ENCODE measurements at regions not wholly inside any gene's neighbourhood (a gene's known extent, or its start where the extent isn't known, plus 50 kb on each side); places are given as distances from the start of the nearest gene placed in this dataset.

- peaks cover 2 to 18% (median 9%) of the 10 kb centered on the region in 7 donors for H3K9me3 Mint-ChIP-seq
- ATAC-seq (ENCODE audit: low read depth in 2 of 2) (no peak), DNase-seq (no peak)
- H3K27me3 Mint-ChIP-seq = no peaks in the 10 kb centered on the region
- H3K27ac Mint-ChIP-seq = peak overlapping the region in 1 of 6 donors; percentile 5
- H3K36me3 Mint-ChIP-seq = peaks cover 5 to 8% of the 10 kb centered on the region in 2 donors
- no peak overlapping the region for H3K4me3 Mint-ChIP-seq
- no peaks in the 10 kb centered on the region for H3K4me1 Mint-ChIP-seq
These were observed 151.1 kb downstream of the TMEM26 start for GRCh38 chr10:61302124-61302523.

DNA sequence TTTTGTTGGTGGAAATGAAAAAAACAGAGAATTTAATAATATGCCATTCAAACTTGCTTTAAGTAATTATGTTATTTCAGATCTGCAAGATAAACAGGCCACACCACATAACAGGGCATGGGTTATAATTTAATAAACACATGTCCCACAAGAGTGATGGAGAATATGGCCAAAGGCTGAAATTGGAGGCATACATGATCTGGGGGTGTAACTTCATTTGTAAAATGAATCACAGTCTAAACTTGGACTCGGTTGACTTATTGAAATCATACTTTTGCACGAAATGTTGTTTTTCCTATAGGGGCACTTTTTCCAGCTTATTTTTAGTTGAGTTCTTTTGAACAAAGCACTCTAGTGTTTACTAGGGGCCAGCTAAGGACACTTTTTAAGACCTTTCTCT lies 151.6 kb downstream of the TMEM26 start:
- Mint-ChIP-seq H3K4me1 (no peaks in the 10 kb centered on the region), H3K27ac (no peak overlapping the region), H3K4me3 (no peak overlapping the region), H3K9me3 (peaks cover 2 to 18% (median 9%) of the 10 kb centered on the region in 7 donors), H3K36me3 (peaks cover 5 to 8% of the 10 kb centered on the region in 2 donors), H3K27me3 (no peaks in the 10 kb centered on the region)
- DNase-seq (no peak), ATAC-seq (ENCODE audit: low read depth in 2 of 2) (no peak)

DNA sequence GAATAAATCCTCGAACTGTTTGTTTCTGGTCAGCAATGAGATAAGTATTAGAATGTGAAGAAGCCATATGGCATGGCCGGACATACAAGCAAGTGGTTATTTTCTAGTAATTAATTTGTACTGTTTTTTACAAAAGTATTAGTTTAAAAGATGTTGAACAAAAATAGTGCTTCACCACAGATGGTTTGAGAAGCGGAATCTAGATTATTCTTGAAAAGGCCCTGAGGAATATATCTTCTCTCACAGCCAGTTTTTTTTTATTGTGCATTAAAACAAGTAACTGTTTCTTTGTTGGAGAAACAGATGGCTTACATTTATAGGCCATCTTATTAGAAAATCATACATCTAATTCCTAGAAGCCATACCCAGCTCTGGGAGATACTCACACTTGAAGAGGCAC lies 153.3 kb downstream of the TMEM26 start:
- Mint-ChIP-seq H3K27me3 (no peaks in the 10 kb centered on the region), H3K4me3 (no peak overlapping the region), H3K36me3 (peaks cover 5 to 8% of the 10 kb centered on the region in 2 donors), H3K27ac (no peak overlapping the region), H3K4me1 (no peaks in the 10 kb centered on the region), H3K9me3 (peaks cover 2 to 18% (median 9%) of the 10 kb centered on the region in 7 donors)
- DNase-seq = no peak
- no peak for ATAC-seq (ENCODE audit: low read depth in 2 of 2)

- Mint-ChIP-seq H3K27ac (no peak overlapping the region), H3K36me3 (peaks cover 5 to 8% of the 10 kb centered on the region in 2 donors), H3K9me3 (peaks cover 2 to 18% (median 9%) of the 10 kb centered on the region in 7 donors), H3K4me1 (no peaks in the 10 kb centered on the region), H3K4me3 (no peak overlapping the region), H3K27me3 (no peaks in the 10 kb centered on the region)
- no peak for DNase-seq
- ATAC-seq (ENCODE audit: low read depth in 2 of 2) = no peak
These were observed 154.0 kb downstream of the TMEM26 start for GRCh38 chr10:61299156-61299555.

DNA sequence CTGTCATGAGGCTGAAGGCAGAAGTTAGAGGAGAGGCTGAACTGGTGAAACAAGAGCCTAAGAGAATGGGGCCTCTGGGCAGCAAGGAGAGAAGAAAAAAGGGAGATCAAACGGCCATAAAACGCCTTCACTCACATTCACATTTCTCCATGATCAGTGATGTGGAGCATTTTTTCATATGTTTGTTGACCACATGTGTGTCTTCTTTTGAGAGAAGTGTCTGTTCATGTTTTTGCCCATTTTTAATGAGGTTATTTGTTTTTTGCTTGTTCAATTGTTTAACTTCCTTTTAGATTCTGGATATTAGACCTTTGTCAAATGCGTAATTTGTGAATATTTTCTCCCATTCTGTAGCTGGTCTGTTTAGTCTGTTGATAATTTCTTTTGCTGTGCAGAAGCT lies 155.0 kb downstream of the TMEM26 start:
- H3K27me3 Mint-ChIP-seq = no peaks in the 10 kb centered on the region
- H3K9me3 Mint-ChIP-seq = peaks cover 2 to 18% (median 9%) of the 10 kb centered on the region in 7 donors
- no peaks in the 10 kb centered on the region for H3K4me1 Mint-ChIP-seq
- no peak for DNase-seq
- no peak overlapping the region for H3K27ac Mint-ChIP-seq
- ATAC-seq (ENCODE audit: low read depth in 2 of 2) = no peak
- H3K4me3 Mint-ChIP-seq = no peak overlapping the region
- H3K36me3 Mint-ChIP-seq = peaks cover 5 to 8% of the 10 kb centered on the region in 2 donors

- Mint-ChIP-seq H3K4me1 (no peaks in the 10 kb centered on the region), H3K27ac (no peak overlapping the region), H3K4me3 (no peak overlapping the region), H3K27me3 (peaks cover 4 to 11% (median 4%) of the 10 kb centered on the region in 3 donors), H3K9me3 (peaks cover 2 to 18% (median 9%) of the 10 kb centered on the region in 7 donors), H3K36me3 (peaks cover 5 to 8% of the 10 kb centered on the region in 2 donors)
- ATAC-seq (ENCODE audit: low read depth in 2 of 2) (no peak), DNase-seq (no peak)
These were observed 157.0 kb downstream of the TMEM26 start for GRCh38 chr10:61296161-61296560.

GRCh38 chr10:61294131-61294530 lies 159.1 kb downstream of the TMEM26 start:
- no peaks in the 10 kb centered on the region for H3K4me1 Mint-ChIP-seq
- ATAC-seq (ENCODE audit: low read depth in 2 of 2) = no peak
- no peak overlapping the region for H3K4me3 Mint-ChIP-seq
- peaks cover 4 to 17% (median 4%) of the 10 kb centered on the region in 3 donors for H3K27me3 Mint-ChIP-seq
- H3K27ac Mint-ChIP-seq = no peak overlapping the region
- H3K9me3 Mint-ChIP-seq = peaks cover 5 to 18% (median 11%) of the 10 kb centered on the region in 7 donors
- DNase-seq = no peak
- H3K36me3 Mint-ChIP-seq = peaks cover 5 to 8% of the 10 kb centered on the region in 2 donors

DNA sequence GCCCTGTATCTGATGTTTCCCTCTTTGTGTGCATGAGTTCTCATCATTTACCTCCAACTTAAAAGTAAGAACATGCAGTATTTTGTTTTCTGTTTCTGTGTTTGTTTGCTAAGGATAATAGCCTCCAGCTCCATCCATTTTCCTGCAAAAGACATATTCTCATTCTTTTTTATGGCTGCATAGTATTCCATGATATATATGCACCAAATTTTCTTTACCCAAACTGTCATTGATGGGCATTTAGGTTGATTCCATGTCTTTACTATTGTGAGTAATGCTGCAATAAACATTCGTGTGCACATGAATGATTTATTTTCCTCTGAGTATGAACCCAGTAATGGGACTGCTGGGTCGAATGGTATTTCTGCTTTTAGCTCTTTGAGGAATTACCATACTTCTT lies 163.4 kb downstream of the TMEM26 start:
- no peak for ATAC-seq (ENCODE audit: low read depth in 2 of 2)
- Mint-ChIP-seq H3K27ac (no peak overlapping the region), H3K36me3 (no peaks in the 10 kb centered on the region), H3K4me3 (no peak overlapping the region), H3K9me3 (peaks cover 0 to 13% (median 3%) of the 10 kb centered on the region in 7 donors), H3K27me3 (peaks cover 4 to 17% (median 4%) of the 10 kb centered on the region in 3 donors), H3K4me1 (peaks cover 12 to 24% (median 22%) of the 10 kb centered on the region in 3 donors)
- DNase-seq = no peak

DNA sequence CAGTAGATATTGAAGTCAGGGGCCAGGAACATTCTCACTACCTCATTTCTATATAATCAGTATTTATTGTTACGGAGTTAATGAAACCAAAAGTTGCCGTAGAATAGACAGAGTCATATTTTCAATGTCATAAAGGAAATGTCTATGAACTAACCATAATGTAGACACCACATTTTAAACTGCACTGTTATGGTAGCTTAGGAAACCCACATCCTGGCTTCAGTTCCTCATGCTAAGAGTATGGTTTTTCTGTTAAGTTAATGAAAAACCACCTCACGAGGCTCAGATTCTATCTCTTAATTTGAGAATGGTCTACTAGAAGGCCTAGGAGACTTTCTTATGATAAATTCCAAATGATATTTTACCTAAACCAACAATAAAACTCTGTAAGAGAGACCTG lies 166.5 kb downstream of the TMEM26 start:
- no peaks in the 10 kb centered on the region for H3K36me3 Mint-ChIP-seq
- peaks cover 0 to 13% (median 3%) of the 10 kb centered on the region in 7 donors for H3K9me3 Mint-ChIP-seq
- H3K4me1 Mint-ChIP-seq = peaks cover 16 to 27% (median 24%) of the 10 kb centered on the region in 3 donors
- peak overlapping the region in 5 of 8 donors; percentile 29 to 69 (median 36) for H3K4me3 Mint-ChIP-seq
- H3K27ac Mint-ChIP-seq = peak overlapping the region; percentile 0 to 94 (median 30)
- ATAC-seq (ENCODE audit: low read depth in 2 of 2) (peak; percentile 98 to 99), DNase-seq (peak; percentile 70)
- peaks cover 0 to 9% (median under 1%) of the 10 kb centered on the region in 3 donors for H3K27me3 Mint-ChIP-seq

DNA sequence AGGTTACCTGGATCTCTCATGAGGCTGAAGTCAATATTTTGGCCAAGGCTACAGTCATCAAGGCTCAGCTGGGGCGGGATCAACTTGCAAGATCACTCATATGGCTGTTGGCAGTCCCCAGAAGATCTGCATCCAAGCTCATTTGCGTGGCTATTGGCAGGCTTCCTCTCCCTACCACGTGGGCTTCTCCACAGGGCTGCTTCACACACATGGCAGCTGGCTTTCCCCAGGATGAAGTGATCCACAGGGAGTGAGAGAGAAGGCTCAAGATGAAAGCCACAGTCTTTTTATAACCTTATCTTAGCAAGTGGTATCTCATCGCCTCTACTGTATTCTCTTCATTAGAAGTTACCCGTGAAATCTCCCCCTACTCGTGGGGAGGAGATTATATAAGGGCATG lies 167.4 kb downstream of the TMEM26 start:
- ATAC-seq (ENCODE audit: low read depth in 2 of 2) = no peak
- Mint-ChIP-seq H3K9me3 (peaks cover 0 to 13% (median 3%) of the 10 kb centered on the region in 7 donors), H3K4me1 (peaks cover 16 to 27% (median 24%) of the 10 kb centered on the region in 3 donors), H3K27me3 (peaks cover 0 to 7% (median 2%) of the 10 kb centered on the region in 3 donors), H3K36me3 (no peaks in the 10 kb centered on the region), H3K4me3 (no peak overlapping the region), H3K27ac (peak overlapping the region in 2 of 6 donors; percentile 14 to 44)
- DNase-seq = no peak

DNA sequence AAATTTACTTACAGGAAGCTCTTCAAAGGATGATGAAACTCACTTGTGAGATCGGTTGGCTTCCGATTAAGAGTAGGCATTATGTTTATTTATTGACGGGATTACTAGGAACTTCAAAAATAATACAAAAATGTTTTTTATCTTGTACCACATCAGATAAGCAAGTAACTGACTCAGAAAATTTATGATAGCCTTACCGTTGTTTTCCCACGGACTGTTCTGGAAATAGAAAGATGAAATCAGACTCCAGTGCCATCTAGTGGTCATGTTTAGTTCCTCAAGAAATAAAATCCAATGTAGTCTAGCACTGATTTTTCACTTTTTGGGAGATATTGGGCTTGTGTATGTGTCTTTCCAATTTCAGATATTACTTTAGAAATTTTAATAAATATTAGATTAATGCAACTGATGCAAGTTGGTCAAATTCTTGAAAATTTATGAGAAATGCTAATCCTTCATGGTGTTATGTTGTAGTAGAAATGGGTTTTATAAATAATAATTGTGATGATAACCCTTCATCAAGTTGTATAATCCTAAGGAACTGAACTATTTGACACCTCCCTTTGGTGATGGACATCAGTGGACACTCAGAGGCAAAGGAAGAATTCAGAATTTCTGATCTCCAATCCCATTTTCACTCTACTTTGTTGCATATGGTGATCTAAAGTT lies 168.8 kb downstream of the TMEM26 start:
- DNase-seq (peak; percentile 24), ATAC-seq (ENCODE audit: low read depth in 2 of 2) (no peak)
- Mint-ChIP-seq H3K27ac (peak overlapping the region in 1 of 6 donors; percentile 9), H3K4me3 (peak overlapping the region in 5 of 8 donors; percentile 15 to 56 (median 44)), H3K27me3 (peaks cover 0 to 11% (median 0%) of the 10 kb centered on the region in 3 donors), H3K36me3 (no peaks in the 10 kb centered on the region), H3K9me3 (peaks cover 0 to 7% (median 0%) of the 10 kb centered on the region in 7 donors), H3K4me1 (peaks cover 16 to 27% (median 24%) of the 10 kb centered on the region in 3 donors)

GRCh38 chr10:61283481-61284221 lies 169.5 kb downstream of the TMEM26 start:
- peak overlapping the region in 4 of 8 donors; percentile 15 to 56 (median 32) for H3K4me3 Mint-ChIP-seq
- peak overlapping the region in 1 of 6 donors; percentile 9 for H3K27ac Mint-ChIP-seq

GRCh38 chr10:61283066-61283465 lies 170.1 kb downstream of the TMEM26 start:
- Mint-ChIP-seq H3K4me3 (no peak overlapping the region), H3K27me3 (peaks cover 0 to 13% (median 0%) of the 10 kb centered on the region in 3 donors), H3K36me3 (no peaks in the 10 kb centered on the region), H3K9me3 (peaks cover 0 to 5% (median 0%) of the 10 kb centered on the region in 7 donors), H3K4me1 (peaks cover 16 to 27% (median 21%) of the 10 kb centered on the region in 3 donors), H3K27ac (no peak overlapping the region)
- ATAC-seq (ENCODE audit: low read depth in 2 of 2) = no peak
- DNase-seq = no peak

More at GRCh38 chr10:61283481-61284221, 169.5 kb downstream of the TMEM26 start:
- Mint-ChIP-seq H3K36me3 (no peaks in the 10 kb centered on the region), H3K9me3 (peaks cover 0 to 7% (median 0%) of the 10 kb centered on the region in 7 donors), H3K4me1 (peaks cover 16 to 27% (median 24%) of the 10 kb centered on the region in 3 donors), H3K27me3 (peaks cover 0 to 13% (median 0%) of the 10 kb centered on the region in 3 donors)
- no peak for DNase-seq
- ATAC-seq (ENCODE audit: low read depth in 2 of 2) = no peak
